AG10803 (cell line): ENCODE measurements at regions not wholly inside any gene's neighbourhood (a gene's known extent, or its start where the extent isn't known, plus 50 kb on each side); places are given as distances from the start of the nearest gene placed in this dataset.

Source experiments
- DNase-seq: peaks from one replicate; pipeline ENCODE4 v3.0.0; 2010; ENCODE audit warnings: low read depth
- H3K4me3 ChIP-seq: 2 replicates; pipeline ENCODE4 v1.5.1; 2011; ENCODE audit warnings: mild to moderate bottlenecking, low read length, control low read depth
- TF ChIP-seq, protein P1 (sequence below): conservative IDR thresholded peaks from 2 replicates; pipeline ENCODE4 v1.5.1; 2011; ENCODE audit warnings: mild to moderate bottlenecking, low read length, control low read depth, inconsistent platforms

DNA sequence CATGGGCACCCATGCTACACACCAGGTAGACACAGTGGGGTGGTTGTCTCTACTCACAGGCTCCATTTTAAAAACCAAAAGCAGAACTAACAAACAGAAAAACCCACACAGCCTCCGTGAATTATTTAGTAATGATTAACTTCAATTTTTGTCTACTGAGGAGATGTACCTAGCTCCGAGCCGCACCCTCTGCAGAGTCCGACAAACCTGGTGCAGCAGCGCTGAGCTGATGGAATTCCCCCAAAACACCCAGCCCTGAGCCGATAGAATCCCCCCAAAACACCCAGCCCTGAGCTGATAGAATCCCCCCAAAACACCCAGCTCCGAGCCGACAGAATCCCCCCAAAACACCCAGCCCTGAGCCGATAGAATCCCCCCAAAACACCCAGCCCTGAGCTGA, 927.0 kb downstream of the BRD1 start:
- H3K4me3 ChIP-seq: no peak overlapping the region
- no peak for DNase-seq
- TF ChIP-seq, protein P1, sequence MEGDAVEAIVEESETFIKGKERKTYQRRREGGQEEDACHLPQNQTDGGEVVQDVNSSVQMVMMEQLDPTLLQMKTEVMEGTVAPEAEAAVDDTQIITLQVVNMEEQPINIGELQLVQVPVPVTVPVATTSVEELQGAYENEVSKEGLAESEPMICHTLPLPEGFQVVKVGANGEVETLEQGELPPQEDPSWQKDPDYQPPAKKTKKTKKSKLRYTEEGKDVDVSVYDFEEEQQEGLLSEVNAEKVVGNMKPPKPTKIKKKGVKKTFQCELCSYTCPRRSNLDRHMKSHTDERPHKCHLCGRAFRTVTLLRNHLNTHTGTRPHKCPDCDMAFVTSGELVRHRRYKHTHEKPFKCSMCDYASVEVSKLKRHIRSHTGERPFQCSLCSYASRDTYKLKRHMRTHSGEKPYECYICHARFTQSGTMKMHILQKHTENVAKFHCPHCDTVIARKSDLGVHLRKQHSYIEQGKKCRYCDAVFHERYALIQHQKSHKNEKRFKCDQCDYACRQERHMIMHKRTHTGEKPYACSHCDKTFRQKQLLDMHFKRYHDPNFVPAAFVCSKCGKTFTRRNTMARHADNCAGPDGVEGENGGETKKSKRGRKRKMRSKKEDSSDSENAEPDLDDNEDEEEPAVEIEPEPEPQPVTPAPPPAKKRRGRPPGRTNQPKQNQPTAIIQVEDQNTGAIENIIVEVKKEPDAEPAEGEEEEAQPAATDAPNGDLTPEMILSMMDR: no peak

DNA sequence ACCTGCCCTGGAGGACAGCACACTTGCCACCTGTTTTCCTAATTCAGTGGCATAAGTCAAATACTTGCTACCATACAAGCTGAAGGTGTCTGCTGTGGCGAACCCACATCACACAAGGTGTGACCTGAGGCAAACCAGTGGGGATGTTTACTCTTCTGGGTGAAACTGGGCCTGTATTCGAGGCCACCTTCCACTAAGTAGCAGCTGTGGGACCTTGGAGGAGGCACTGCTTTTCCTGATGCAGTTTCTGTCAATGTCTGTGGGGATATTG, 927.4 kb downstream of the BRD1 start:
- TF ChIP-seq, protein P1: no peak
- no peak overlapping the region for H3K4me3 ChIP-seq
- DNase-seq: no peak

DNA sequence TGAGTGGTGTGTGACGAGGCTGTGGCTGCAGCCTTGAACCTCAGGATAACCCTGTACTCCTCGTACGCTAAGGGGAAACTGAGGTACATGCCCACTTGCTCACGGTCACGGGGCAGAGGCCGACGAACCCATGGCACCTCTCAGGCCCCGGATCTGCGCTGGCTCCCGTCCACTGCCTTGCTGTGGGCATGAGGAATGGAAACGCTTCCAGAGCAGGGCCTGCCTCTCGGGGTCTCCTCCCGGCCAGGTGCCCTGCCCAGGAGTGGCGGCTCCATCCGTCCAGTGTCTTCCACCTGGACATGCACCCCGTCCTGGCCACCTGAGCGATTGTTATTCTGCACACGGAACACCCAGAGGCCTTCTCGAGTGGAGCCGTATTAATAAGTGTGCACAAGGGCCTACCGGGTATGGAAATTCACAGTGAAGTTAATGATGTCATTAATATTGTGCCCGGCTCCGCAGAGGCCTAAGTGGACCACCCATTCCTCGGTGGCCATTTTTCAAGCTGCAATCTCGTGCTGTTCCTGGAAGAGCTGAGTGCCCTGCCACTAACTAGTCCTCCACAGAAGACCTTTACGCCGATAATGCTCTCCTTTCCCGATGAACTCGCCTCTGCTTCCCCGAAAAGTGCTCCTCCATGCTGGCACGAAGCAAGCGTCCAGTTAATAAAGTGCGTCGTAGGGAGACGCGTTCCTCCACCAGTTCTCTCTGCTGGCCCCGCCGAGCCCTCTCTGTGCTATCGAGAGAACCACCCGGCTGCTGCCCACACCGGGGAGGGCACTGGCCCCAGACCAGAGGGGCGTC, 927.9 kb downstream of the BRD1 start:
- TF ChIP-seq, protein P1: no peak
- no peak overlapping the region for H3K4me3 ChIP-seq
- DNase-seq: no peak

DNA sequence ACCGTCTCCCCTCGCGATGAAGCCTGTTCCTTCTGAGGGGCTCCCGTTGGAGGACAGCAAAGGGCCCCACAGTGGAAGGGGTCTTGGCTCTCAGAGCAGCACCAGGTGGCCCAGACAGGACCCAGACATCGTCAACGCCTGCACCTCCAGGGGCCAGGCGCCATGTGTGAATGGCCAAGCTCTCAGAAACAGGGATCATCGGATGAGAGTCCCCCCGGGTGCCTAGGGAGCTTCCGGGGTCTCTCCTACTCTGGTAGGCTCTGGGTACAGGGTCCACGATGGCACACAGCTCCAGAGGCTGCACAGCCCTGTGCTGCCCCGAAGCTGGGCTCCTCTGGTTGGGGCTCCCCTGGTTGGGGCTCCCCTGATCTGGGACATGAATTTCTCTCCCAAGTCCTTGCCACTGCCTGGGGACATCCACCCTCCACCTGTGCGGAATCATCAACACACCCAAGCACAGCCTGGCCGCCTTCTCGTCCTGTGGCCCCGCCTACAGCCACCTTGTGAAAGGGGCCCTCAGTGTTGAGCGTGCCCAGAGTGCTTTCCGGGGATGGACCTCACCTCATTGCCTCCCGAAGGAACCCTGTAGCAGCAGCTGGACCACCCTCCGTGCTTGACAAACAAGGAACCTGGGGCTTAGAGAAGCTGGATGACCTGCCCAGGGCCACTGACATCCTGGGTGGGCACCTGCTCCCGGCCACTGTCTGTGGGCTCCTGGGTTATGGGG, 929.0 kb downstream of the BRD1 start:
- no peak for DNase-seq
- no peak overlapping the region for H3K4me3 ChIP-seq
- TF ChIP-seq, protein P1: no peak

DNA sequence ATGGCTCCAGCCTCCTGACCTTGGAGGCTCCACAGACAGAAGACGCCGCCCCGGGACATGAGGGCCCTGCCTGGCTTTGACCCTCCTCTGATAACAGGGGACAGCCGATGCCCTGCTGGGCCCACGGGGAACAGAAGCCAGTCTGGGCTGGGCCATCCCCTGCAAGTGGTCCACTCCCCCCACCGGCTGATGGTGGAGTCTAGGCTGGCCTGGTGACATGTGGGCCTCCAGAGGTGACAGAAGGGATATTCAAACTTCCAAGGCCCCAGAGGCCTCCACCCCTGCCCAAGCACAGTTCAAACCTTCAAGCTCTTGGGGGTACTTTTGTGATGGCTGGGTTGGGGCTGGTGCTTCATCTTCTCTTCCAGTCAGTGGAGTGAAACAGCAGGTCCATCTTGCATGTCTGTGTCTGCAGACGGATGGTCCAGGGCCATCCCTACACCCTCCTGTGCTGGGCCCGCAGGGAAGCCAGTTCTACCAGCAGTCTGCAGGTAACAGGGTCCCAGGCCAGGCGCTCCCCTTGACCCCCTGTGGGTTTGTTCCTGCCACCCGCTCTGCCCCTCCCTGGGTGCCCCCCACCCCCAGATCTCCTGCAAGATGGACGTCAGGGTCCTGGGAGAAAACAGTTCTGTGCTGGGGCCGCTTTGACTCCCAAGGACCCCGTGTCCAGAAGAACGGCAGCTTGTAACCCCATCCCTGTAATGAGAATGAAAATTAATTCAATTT, 929.9 kb downstream of the BRD1 start:
- no peak for DNase-seq
- TF ChIP-seq, protein P1: no peak
- H3K4me3 ChIP-seq: no peak overlapping the region

DNA sequence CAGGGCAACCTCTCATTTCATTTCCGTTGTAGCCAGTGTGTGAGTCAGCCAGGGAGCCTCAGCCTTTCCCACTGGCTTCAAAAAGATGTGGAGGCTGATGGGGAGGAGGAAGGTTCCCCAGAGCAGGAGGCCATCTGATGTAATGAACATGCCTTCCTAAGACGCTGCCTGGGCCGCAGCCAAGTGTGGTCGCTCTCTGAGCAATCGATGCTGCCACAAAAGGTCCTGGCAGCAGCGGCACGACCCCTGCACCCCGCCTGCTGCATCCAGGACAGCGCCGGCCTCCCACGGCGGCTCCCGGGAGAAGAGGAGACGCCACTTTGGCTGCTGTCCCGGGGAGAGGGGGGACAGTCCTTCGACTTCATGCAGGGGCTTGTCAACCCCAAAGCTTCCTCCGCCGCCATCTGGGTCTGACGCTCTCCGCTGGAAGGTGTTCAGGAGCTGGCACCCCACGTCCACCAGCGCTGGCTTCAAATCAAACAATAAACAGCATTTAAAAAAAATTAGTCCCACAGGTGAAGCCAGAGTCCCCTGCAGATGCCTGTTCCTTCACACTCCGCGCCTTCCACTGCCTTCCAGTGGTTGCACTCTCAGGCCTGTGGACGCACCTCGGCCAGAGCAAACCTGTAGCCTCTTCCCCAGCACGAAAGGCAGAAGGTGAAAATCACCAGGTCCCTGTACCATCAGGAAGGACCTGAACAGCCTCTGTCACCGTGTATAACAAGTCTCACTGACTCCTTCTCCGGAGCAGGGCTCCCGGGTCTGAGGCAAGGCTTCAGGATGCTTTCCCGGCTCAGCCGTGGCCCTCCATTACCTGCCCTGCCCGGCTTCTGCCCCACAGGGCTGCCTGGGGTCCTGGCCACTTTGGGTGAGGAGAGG, 930.7 kb downstream of the BRD1 start:
- TF ChIP-seq, protein P1: no peak
- no peak for DNase-seq
- no peak overlapping the region for H3K4me3 ChIP-seq
